Cerebellar cortex (tissue), 1 donor: ENCODE measurements at regions not wholly inside any gene's neighbourhood (a gene's known extent, or its start where the extent isn't known, plus 50 kb on each side); places are given as distances from the start of the nearest gene placed in this dataset.

Experiments
- DNase-seq: peaks from one replicate; pipeline ENCODE4 v3.0.0-alpha.2; 2015; ENCODE audit warnings: low spot score

- no peak for DNase-seq
Measured at GRCh38 chr18:68525091-68525490, 189.8 kb downstream of the TMX3 start.

- no peak for DNase-seq
Measured at GRCh38 chr18:68520406-68521075, 194.4 kb downstream of the TMX3 start.

- no peak for DNase-seq
Measured at GRCh38 chr18:68519336-68519735, 195.6 kb downstream of the TMX3 start.

GRCh38 chr18:68509902-68510301, 205.0 kb downstream of the TMX3 start:
- DNase-seq = peak; percentile 48

- DNase-seq = no peak
Measured at GRCh38 chr18:68507781-68508180, 207.1 kb downstream of the TMX3 start.

- DNase-seq = no peak
Measured at GRCh38 chr18:68505178-68505574, 209.7 kb downstream of the TMX3 start.

GRCh38 chr18:68504441-68505177, 210.3 kb downstream of the TMX3 start:
- no peak for DNase-seq

GRCh38 chr18:68500556-68500955, 214.4 kb downstream of the TMX3 start:
- no peak for DNase-seq

- no peak for DNase-seq
Measured at GRCh38 chr18:68499141-68499540, 215.8 kb downstream of the TMX3 start.

- DNase-seq = no peak
Measured at GRCh38 chr18:68498636-68499035, 216.3 kb downstream of the TMX3 start.

- no peak for DNase-seq
Measured at GRCh38 chr18:68498185-68498584, 216.7 kb downstream of the TMX3 start.

GRCh38 chr18:68494802-68495581, 219.9 kb downstream of the TMX3 start:
- no peak for DNase-seq

GRCh38 chr18:68489013-68489792, 225.7 kb downstream of the TMX3 start:
- DNase-seq = peak; percentile 36

- no peak for DNase-seq
Measured at GRCh38 chr18:68484241-68484640, 230.7 kb downstream of the TMX3 start.

- no peak for DNase-seq
Measured at GRCh38 chr18:68482815-68483214, 232.1 kb downstream of the TMX3 start.

GRCh38 chr18:68480196-68480595, 234.7 kb downstream of the TMX3 start:
- no peak for DNase-seq

GRCh38 chr18:68478246-68478645, 236.7 kb downstream of the TMX3 start:
- no peak for DNase-seq

- no peak for DNase-seq
Measured at GRCh38 chr18:68475883-68476282, 239.0 kb downstream of the TMX3 start.

- DNase-seq = no peak
Measured at GRCh38 chr18:68472701-68473295, 242.1 kb downstream of the TMX3 start.

GRCh38 chr18:68469049-68469625, 245.8 kb downstream of the TMX3 start:
- no peak for DNase-seq

GRCh38 chr18:68467957-68468356, 247.0 kb downstream of the TMX3 start:
- DNase-seq = no peak
